PC-3 (cell line): ENCODE measurements at regions not wholly inside any gene's neighbourhood (a gene's known extent, or its start where the extent isn't known, plus 50 kb on each side); places are given as distances from the start of the nearest gene placed in this dataset.

Experiments
- ATAC-seq: fragments of 200-7000 bp; cut with Tn5 transposase; 2 replicates; pipeline ENCODE4 v1.9.1; 2020; ENCODE audit warnings: mild to moderate bottlenecking, moderate library complexity
- BruUV-seq: library from RNA; stranded (reverse); fragments of 400-500 nt; replicated peaks from 2 replicates; lab custom pipeline; 2021; lab: Mats Ljungman, UMichigan
- CTCF ChIA-PET: fragments of 300-600 bp; sonication (Branson Sonifier 250); formaldehyde crosslinking; loops from one replicate; lab custom pipeline; 2022; ENCODE audit warnings: antibody characterized with exemption; lab: Charles Lee
- POLR2A ChIA-PET: fragments of 300-600 bp; sonication (Branson Sonifier 250); formaldehyde crosslinking; loops from one replicate; lab custom pipeline; 2022; ENCODE audit warnings: antibody characterized with exemption; ENCODE audit not compliant: unreplicated experiment; lab: Charles Lee
- DNase-seq: peaks from one replicate; pipeline ENCODE4 v3.0.0-alpha.2; 2015
- H2AFZ ChIP-seq: fragments of 300-600 bp; sonication (generic); 2 replicates; pipeline ENCODE4 v1.6.0; 2016; ENCODE audit warnings: antibody characterized with exemption, low read length
- H3F3A ChIP-seq: fragments of 300-600 bp; sonication (generic); one replicate; pipeline ENCODE4 v1.6.0; 2017; ENCODE audit warnings: antibody characterized with exemption, low read length, control low read depth, mild to moderate bottlenecking; ENCODE audit not compliant: unreplicated experiment
- H3K27ac ChIP-seq: fragments of 300-600 bp; sonication (generic); 2 replicates; pipeline ENCODE4 v1.5.1; 2016; ENCODE audit warnings: mild to moderate bottlenecking, low read length
- H3K27me3 ChIP-seq: fragments of 300-600 bp; sonication (generic); 2 replicates; pipeline ENCODE4 v1.6.1; 2016; ENCODE audit warnings: low read length, mixed read lengths
- H3K36me3 ChIP-seq: fragments of 300-600 bp; sonication (generic); 2 replicates; pipeline ENCODE4 v1.6.1; 2016; ENCODE audit warnings: low read depth, mixed run types, low read length, mixed read lengths
- H3K4me1 ChIP-seq: fragments of 300-600 bp; sonication (generic); 2 replicates; pipeline ENCODE4 v1.5.1; 2016; ENCODE audit warnings: low read length; ENCODE audit not compliant: insufficient read depth
- H3K4me2 ChIP-seq: fragments of 300-600 bp; sonication (generic); 2 replicates; pipeline ENCODE4 v1.6.0; 2016; ENCODE audit warnings: low read length
- H3K4me3 ChIP-seq: fragments of 300-600 bp; sonication (generic); 2 replicates; pipeline ENCODE4 v1.5.1; 2016; ENCODE audit warnings: mild to moderate bottlenecking, low read length, mixed read lengths
- H3K79me2 ChIP-seq: fragments of 300-600 bp; sonication (generic); 2 replicates; pipeline ENCODE4 v1.6.1; 2017; ENCODE audit warnings: low read length, mixed read lengths
- H3K9ac ChIP-seq: fragments of 300-600 bp; sonication (generic); 2 replicates; pipeline ENCODE4 v1.6.0; 2016; ENCODE audit warnings: mild to moderate bottlenecking, low read length
- H3K9me2 ChIP-seq: fragments of 300-600 bp; sonication (generic); replicated peaks from 2 replicates; pipeline ENCODE4 v1.6.1; 2016; ENCODE audit warnings: mixed run types, low read length, mixed read lengths
- H3K9me3 ChIP-seq: fragments of 300-600 bp; sonication (generic); 2 replicates; pipeline ENCODE4 v1.6.1; 2016; ENCODE audit warnings: low read length, mixed read lengths
- H4K20me1 ChIP-seq: fragments of 300-600 bp; sonication (generic); 2 replicates; pipeline ENCODE4 v1.6.1; 2016; ENCODE audit warnings: low read length, mixed read lengths
- CTCF ChIP-seq: fragments of 300-600 bp; sonication (generic); conservative IDR thresholded peaks from 2 replicates; pipeline ENCODE4 v1.5.1; 2017; ENCODE audit warnings: antibody characterized with exemption, low read depth, mild to moderate bottlenecking, low read length
- EZH2 ChIP-seq: fragments of 300-600 bp; sonication (generic); IDR thresholded peaks from one replicate; pipeline ENCODE4 v1.6.1; 2017; ENCODE audit warnings: antibody characterized with exemption, mild to moderate bottlenecking, low read length; ENCODE audit not compliant: unreplicated experiment
- EZH2phosphoT487 ChIP-seq: fragments of 300-600 bp; sonication (generic); IDR thresholded peaks from 2 replicates; pipeline ENCODE4 v1.6.1; 2018; ENCODE audit warnings: mild to moderate bottlenecking, antibody characterized with exemption, low read length, borderline replicate concordance
- intact Hi-C: fragments of 100-400 bp; cut with micrococcal nuclease; formaldehyde crosslinking; loops from 2 replicates; pipeline ENCODE4 v1.9.0; 2023

GRCh38 chr4:77229433-77229832 lies 72.4 kb downstream of the CCNG2 start:
- no peaks in the 10 kb centered on the region for H3K9me3 ChIP-seq
- POLR2A ChIA-PET: no interaction called here
- H3K4me3 ChIP-seq: no peak overlapping the region
- no peaks in the 10 kb centered on the region for H3K79me2 ChIP-seq
- H3K27ac ChIP-seq: no peak overlapping the region
- DNase-seq: no peak
- H3K27me3 ChIP-seq: no peaks in the 10 kb centered on the region
- CTCF ChIA-PET: no interaction called here
- intact Hi-C loops: no loop called here
- no peak overlapping the region for H2AFZ ChIP-seq
- no peaks in the 10 kb centered on the region for H3K36me3 ChIP-seq
- ATAC-seq: no peak
- no peak for TF ChIP-seq EZH2phosphoT487
- no peak for TF ChIP-seq CTCF
- no peak for TF ChIP-seq EZH2
- no TSS peak for BruUV-seq
- no peaks in the 10 kb centered on the region for H3K4me1 ChIP-seq
- H3K9ac ChIP-seq: no peak overlapping the region
- no peaks in the 10 kb centered on the region for H4K20me1 ChIP-seq
- no peak overlapping the region for H3K4me2 ChIP-seq
- H3F3A ChIP-seq: no peaks in the 10 kb centered on the region
- H3K9me2 ChIP-seq: no peaks in the 10 kb centered on the region

GRCh38 chr4:77232653-77233052 lies 75.6 kb downstream of the CCNG2 start:
- Histone ChIP-seq H4K20me1 (no peaks in the 10 kb centered on the region), H3K36me3 (no peaks in the 10 kb centered on the region), H3F3A (no peaks in the 10 kb centered on the region), H3K9me3 (no peaks in the 10 kb centered on the region), H3K27me3 (no peaks in the 10 kb centered on the region), H3K9ac (no peak overlapping the region), H3K27ac (no peak overlapping the region), H3K79me2 (no peaks in the 10 kb centered on the region), H3K4me3 (no peak overlapping the region), H3K4me2 (no peak overlapping the region), H3K9me2 (no peaks in the 10 kb centered on the region), H2AFZ (no peak overlapping the region), H3K4me1 (no peaks in the 10 kb centered on the region)
- peak; percentile 59 for ATAC-seq
- intact Hi-C loops: no loop called here
- BruUV-seq: no TSS peak
- peak; percentile 60 for DNase-seq
- CTCF ChIA-PET: no interaction called here
- POLR2A ChIA-PET: no interaction called here
- TF ChIP-seq EZH2phosphoT487 (no peak), CTCF (no peak), EZH2 (no peak)

- no peak overlapping the region for H3K27ac ChIP-seq
- no peaks in the 10 kb centered on the region for H3K36me3 ChIP-seq
- H3K4me2 ChIP-seq: no peak overlapping the region
- DNase-seq (no peak), ATAC-seq (no peak)
- H3K9ac ChIP-seq: no peak overlapping the region
- no peaks in the 10 kb centered on the region for H4K20me1 ChIP-seq
- no peaks in the 10 kb centered on the region for H3K9me3 ChIP-seq
- no peaks in the 10 kb centered on the region for H3K79me2 ChIP-seq
- H3K4me3 ChIP-seq: no peak overlapping the region
- no peaks in the 10 kb centered on the region for H3K9me2 ChIP-seq
- no peaks in the 10 kb centered on the region for H3F3A ChIP-seq
- ChIA-PET CTCF (no interaction called here), POLR2A (no interaction called here)
- TF ChIP-seq EZH2 (no peak), CTCF (no peak), EZH2phosphoT487 (no peak)
- H2AFZ ChIP-seq: no peak overlapping the region
- H3K4me1 ChIP-seq: no peaks in the 10 kb centered on the region
- intact Hi-C loops: no loop called here
- no TSS peak for BruUV-seq
- no peaks in the 10 kb centered on the region for H3K27me3 ChIP-seq
Measured at GRCh38 chr4:77235289-77235854, 78.4 kb downstream of the CCNG2 start.
